Stimulated activated CD8-positive, alpha-beta memory T cell treated with anti-CD3 and anti-CD28 coated beads, Interleukin-7, amount 100 ng/mL, for 24 hours (primary cell): ENCODE measurements at regions not wholly inside any gene's neighbourhood (a gene's known extent, or its start where the extent isn't known, plus 50 kb on each side); places are given as distances from the start of the nearest gene placed in this dataset.

ENCODE experiments used
- DNase-seq: peaks from one replicate; pipeline ENCODE4 v3.0.0-alpha.2; 2020; ENCODE audit warnings: low read depth

DNA sequence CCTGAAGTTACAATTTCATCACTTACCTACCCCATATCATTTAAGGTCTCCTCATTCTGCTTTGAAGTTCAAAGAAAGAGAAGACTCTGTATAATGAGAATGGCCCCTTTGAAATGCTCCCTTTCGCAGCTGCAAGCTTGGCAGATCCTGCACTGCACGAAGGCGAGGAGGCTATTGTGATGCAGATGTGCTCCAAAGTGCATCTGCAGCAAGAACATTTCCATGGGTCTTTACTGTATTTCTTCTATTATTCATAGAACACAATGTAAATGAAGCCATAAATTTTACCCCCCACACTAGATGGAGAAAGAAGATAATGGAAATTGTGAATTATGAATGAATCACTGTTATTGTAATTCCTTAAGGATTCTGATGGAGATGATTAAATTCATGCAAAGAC lies 178.7 kb downstream of the CHD9NB start:
- DNase-seq = no peak

DNA sequence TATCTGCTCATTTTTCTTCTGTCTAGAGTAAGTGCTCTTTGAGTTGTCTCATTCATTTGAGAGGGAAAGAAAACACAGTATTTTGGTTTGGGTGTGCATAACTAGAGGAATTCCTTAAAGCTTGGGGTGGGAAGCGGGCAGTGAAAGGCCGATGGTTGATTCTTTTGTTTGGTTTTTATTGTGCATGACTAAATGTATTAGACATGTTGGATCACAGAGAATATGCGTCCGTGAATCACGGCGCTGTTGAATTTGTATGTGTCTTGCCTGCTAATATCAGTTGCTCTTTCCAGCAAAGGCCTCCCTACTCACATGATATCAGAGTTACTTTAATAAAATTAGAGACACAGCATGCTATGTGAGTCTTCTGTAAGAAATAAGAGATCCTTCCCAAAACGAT lies 180.0 kb downstream of the CHD9NB start:
- DNase-seq = no peak

DNA sequence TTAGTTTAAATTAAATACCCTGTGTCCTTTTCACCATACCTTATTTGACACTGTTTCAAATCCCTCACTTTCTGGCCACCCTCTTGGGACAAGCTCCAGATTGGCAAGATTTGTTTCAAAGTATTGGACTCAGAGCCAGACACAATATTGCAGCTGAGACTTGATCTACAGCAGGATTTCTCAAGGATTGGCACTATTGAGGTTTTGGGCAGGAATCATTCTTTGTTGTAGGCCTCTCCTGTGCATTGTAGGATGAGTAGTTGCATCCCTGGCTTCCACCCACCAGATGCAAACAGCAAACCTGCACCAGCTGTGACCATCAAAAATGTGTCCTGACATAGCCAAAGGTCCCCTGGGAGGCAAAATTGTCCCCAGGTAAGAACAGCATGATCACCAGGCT lies 181.2 kb downstream of the CHD9NB start:
- DNase-seq = no peak

DNA sequence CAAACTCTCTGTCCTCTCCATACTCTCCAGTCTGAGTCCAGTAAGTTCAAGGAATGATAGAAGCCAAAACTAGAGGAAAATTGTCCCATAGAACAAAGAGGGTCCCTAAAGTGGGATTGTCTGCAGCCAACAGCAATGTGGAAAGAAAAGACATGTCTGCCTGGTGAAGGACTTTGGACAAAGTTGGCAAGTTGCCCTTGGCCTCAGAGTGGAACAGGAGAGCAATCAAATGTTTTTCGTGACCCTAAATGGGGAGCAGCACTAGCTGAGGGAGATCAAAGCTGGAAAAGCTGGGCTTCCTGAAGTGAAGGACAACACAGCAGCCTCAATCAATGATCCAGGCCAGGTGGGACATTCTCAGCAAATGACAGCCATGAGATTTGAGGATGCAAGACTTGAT lies 183.5 kb downstream of the CHD9NB start:
- DNase-seq = no peak

DNA sequence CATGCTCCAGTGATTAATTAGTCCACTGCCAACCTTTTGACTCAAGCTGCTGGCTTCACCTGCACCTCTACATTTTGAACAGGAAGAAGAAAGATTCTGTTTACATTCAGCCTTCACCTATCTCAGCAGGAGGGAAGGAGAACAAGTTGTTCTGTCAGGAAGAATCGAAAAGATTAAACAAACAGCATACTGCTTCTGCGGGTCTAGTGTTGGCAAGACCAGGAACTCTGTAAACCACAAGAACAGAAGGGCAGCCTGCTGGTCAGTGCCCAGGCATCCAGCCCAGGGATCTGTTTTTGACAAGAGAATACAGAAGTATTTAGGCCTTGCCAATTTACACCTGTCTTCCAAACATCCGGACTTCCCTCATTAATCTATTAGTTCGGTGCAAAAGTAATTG lies 189.7 kb downstream of the CHD9NB start:
- DNase-seq = no peak

DNA sequence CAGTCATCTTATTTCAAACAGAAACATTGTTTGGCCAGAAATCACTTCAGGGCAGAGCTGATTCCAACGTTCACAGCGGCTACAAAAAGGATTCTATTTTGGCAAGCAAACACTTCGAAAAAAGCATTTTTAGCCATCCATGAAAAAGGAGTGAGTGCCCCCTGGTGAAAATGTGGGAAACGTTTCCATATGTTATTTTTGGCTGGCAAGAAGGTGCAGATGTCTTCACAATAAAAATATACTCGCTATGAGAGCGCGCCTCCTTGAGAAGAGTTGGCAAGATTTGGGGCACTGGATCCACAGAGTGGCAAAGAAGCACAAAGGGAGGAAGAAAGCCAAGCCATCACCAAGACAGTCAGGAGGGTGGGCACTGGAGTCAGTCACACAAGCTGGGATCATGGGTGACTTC lies 191.1 kb downstream of the CHD9NB start:
- DNase-seq = no peak

DNA sequence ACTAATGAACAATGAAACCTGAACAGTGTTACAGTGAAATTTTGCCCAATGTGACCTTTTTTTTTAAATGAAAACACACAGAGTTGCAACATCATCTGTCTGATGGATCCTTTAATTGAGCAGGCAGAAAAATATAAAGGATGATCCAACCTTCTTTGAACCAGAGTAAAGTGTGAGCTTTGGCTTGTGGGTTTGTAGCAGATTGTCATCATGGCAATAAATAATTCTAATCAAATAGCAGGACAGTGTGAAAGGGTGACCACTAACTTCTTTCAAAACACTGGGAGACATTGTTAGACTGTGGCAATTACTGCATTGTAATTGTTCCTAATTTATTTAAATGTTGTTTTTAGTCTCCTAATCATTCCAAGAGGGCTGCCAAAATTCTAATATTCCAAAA lies 197.2 kb downstream of the CHD9NB start:
- no peak for DNase-seq

DNA sequence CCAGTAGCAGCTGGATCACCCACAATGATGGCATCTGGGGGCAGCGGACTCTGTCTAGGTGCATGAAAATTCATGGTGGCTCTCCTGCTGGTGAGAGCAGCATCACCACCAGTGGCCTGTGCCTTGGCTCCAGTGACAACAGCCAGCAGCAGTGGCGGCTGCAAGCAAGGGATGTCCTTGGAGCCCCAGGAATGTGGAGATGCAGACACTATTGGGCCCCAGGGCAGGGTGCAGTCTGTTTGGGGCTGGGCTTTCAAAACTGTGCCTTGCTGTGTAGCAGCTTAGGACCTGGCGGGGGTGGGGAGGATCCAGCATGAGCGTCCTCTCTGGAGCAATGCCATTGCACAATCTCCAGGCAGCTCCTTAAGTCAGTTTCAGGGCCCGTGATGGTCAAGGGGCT lies 199.7 kb downstream of the CHD9NB start:
- no peak for DNase-seq

DNA sequence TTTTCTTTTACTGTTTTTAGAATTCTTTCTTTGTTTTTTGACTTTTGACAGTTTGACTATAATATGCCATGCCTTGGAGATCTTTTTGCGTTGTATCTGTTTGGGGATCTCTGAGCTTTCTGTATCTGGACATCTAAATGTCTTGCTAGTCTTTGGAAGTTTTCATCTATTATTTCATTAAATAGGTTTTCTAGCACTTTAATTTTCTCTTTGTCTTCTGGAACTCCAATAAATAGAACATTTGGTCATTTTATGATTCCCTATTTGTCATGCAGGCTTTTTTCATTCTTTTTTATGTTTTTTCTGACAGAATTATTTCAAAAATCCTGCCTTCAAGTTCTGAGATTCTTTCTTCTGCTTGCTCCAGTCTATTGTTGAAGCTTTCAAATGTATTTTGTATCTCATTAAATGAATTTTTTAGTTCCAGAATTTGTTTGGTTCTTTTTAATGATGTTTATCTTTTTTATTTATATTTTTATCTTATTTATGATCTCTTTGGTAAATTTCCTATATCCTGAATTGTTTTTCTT lies 201.4 kb downstream of the CHD9NB start:
- DNase-seq = no peak

DNA sequence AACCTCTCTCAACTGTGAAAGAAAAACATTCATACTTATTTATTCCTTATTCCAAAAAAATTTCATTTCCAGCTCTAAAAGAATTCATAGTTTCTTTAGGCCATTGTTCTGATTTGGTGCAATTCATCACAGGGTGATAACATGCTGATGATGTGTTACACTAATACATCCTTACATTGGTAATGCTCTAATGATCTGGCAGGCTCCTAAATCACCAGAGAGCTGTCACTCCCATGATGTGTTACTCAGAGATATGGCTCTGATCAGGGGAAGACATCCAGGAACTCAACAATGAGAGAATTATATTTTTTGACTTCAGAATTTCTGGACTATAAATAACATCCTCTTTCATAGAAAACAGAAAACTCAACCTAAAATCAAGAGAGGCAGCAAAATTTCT lies 209.3 kb downstream of the CHD9NB start:
- DNase-seq = no peak

DNA sequence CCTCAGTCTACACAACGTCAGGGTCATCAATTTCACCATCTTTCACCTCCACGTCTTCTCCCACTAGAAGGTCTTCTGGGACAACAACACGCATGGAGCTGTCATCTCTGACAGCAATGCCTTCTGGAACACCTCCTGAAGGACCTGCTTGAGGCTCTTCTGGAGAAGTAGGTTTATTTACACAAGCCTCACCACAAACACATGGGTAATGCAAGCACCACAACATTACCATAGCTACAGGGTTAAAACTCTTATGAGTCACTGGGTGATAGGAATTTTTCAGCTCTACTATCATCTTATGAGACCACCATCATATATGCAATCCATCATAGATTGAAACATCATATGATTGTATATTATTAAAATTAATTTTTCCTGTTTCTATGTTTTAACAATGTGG lies 215.4 kb downstream of the CHD9NB start:
- no peak for DNase-seq

DNA sequence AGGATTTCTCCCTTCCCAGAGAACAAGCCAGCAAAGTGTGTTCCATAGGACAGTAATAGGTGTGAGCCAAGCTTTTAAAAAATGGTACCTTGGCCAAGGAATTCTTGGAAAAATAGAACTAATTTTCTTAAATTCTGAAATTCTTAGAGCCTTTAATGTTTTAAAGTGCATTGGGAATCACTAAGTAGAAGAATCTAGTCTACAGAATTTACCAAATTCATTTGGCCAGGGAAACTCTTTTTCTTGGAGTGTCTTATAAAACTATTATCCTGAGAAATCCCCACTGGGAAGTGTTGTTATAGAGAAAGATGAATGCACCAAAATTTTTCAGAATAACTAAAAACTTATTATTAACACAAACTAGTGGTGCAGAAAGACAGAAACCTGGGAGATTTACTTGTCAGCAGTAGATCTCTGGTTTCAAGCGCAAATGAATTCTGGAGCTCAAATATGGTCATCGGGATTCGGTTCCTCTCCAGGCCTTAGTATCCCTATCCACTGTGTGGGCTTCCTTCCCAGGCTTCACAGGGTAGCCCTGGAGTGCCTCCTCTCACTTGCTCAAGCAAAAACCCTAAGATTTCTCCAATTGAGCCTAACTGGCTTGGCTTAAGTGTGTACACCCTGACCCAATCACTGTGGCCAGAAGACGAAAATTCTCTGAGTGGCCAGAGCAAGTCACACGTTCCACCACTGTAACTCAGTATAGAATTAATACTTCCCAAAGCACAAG lies 217.8 kb downstream of the CHD9NB start:
- DNase-seq = no peak

DNA sequence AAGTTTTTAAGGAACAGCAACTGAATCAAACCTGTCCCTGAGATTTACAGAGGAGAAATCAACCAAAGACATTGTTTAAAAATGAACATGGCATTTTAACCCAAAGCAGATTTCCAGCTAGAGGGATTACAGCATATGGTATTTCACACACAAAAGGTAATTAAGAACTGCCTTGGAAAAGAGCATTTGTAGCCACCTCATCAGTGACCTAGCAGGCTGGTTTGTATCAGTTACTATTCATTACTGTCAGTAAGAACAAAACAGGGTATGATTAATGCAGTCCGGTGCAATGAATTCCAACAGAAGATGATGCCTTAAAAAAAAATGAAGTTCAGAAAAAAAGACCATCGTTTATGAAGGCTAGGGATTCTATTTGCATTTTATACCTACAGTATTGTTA lies 219.9 kb downstream of the CHD9NB start:
- no peak for DNase-seq

DNA sequence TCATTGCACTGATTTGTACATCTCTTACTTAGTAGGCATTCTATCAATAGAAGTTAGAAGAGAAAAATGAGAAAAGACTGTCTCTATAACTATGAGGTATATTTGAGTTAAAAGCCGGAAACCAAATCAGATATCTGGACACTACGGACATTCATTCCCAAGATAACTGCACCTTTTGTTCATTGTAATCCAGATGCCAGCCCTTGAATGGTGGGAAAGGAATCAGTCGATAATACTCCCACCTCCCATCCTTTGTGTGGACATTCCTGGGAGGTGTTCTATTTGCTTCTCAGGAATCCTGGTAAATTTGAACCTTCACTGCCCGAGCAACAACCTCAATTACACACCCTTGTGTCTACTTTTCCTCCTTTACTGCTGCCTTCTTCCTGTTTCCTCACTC lies 225.2 kb downstream of the CHD9NB start:
- no peak for DNase-seq

DNA sequence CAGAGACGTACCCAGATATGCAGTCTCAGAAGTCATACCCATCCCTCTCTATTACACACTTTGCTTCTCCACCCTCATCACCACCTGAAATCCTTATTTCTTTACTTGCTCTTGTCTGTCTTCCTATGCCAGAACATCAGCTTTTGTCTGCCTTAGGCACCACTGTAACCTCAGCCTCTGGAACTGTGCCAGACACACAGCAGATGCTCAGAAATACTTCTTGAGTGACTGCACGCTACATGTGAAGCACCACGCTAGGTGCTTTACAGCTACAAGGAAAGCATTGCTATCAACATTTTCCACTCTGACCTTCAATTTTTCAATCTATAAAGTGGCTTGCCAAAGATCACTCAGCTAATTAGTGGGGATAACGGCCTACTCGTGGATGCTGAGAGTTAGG lies 226.8 kb downstream of the CHD9NB start:
- DNase-seq = no peak

DNA sequence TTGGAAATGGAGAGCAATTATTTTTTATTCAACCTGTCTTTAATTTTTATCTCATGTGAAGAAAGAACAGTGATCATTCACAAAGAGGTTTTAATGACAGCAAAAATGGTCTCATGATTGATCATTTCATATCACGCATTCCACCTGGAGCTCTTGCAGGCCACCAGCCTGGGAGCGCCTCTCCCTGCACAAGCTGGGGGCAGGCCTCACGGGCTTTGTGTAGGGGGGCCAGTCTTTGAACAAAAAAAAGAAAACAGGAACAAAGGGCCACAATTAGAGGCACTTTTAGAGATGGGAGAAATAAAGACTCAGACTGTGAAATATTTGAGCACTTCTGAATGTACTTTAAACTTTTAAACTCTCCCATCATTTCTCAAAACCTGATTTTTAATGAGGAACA lies 232.9 kb downstream of the CHD9NB start:
- DNase-seq = no peak

DNA sequence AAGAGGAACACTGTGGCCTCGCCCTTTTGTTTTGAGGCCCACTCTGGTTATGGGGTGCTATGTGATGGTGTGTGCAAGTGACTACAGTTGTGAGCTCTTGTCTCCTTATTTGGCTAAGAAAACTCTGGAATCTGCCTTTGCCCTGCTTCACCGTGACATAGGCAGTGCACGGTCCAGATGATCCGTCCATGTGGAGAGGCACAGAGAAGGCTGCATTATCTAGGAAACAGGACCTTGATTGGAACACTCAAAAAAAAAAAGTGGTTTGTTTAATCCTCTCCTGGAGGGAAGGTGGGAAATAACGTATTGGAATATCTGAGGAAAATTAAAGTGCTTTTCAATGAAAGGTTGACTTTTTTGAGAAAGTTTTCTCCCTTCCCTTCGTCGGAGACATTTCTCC lies 233.3 kb downstream of the CHD9NB start:
- DNase-seq = no peak

DNA sequence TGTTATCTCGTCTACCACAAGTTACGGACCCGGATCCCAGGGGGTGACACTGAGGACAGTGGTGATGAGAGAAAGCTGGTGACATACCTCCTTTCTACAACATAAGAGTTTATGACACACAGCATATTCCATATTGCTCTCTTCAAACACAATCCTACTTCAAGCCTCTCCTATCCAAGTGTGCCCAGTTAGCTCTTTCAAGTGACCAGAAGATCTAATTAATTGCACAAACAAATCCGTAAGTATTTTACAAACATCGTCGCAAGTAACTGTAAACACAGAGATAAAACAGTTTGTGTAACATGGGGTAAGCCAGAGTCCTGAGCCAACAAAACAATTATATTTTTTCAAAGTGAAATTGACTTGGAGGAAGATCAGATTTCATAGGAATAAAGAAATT lies 235.0 kb downstream of the CHD9NB start:
- DNase-seq = no peak

DNA sequence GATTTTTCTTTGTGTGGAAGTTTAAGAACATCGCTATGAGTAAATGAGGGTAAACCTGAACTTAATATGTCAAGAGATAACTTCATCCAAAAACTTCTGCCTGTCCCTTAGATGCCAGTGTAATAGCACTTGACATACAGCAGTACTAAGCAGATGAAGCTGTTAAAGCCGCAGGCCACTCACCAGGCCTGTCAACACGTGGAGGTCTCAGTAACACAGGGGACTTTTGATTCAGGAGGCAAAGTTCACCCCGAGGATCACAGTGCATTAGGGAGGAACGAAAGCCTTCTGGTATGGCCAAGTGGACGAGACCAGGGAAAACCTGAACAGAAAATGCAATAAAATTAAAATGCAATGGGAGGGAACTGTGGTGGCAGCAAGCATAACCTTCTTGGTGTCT lies 235.7 kb downstream of the CHD9NB start:
- no peak for DNase-seq

DNA sequence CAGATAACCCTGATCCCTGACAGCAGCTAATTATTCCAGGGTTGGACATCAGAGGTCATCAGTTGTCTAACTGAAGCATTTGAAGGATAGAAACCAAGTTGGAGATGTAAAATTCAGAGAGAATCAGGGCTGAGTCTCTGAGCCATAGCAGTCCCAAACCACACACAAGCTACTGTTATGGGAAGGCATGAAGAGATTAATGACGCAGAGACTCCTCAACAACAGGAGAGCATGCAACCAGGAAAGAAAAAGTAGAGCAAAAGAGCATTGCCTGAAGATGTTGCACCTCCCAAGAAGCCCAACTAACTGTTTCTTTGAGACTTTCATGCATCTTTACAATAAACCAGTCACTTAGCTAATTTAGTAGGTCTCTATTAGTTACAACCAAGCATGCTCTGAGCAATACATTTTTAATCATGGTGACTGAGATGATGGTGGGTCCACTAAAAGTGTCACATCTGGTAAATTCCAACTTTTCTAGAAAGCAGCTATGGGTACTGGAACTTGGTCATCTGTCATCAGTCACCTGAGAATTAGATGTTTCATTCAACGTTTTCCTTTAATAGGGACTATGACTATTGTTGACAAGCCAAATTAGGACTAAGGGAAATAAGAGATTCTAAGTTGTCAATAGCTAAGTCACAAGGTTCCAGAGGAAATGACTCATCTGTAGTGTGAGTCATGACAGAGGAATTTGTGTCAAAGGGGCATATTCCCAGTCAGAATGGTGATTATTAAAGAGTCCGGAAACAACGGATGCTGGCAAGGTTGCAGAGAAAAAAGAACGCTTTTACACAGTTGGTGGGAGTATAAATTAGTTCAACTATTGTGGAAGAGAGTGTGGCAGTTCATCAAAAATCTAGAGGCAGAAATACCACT lies 239.8 kb downstream of the CHD9NB start:
- no peak for DNase-seq

DNA sequence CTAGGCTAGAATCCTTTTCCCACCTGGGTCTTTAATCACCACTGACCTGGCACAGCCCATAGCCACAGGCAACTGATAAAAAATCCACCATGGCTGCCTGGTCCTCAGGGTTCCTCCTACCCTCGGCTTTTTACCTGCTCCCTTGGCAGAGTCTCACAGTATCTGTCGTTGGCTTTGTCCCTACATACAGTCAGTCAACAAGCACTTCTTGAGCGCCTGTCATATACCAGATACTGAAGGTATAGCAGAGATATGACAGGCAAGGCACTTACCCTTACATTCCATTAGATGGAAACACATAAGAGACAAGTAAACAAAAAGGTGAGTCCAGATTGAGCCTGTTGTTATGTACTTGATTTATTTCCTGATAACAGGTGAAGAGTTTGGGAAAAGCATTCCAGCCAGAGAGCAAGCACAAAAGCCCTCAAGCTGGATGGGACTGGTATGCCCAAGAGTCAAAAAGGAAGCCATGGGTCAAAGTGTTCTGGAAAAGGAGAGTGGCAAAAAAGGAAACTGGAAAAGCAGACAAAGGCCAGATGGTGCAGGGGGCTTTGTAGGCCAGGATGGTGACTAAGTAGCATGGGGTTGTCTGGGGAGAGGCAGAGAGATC lies 247.0 kb downstream of the CHD9NB start:
- DNase-seq = no peak

DNA sequence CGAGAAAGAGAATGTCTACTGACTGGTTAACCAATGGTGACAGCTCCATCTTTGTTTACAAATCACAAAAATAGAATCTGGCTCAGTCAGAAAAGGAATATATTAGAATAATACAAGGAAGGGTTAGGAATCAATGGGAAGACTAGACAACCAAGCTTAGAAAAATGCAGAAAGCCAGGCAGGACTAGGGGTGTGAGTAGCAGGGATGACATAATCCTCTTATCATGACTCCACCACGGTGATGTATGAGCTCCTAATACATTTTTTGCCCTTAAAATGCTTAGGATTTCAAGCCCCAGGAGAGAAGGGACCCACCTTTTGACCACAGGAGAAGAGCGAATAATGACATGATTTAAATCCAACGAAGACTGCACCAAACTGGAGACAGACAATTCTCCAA lies 252.3 kb downstream of the CHD9NB start:
- DNase-seq = no peak

DNA sequence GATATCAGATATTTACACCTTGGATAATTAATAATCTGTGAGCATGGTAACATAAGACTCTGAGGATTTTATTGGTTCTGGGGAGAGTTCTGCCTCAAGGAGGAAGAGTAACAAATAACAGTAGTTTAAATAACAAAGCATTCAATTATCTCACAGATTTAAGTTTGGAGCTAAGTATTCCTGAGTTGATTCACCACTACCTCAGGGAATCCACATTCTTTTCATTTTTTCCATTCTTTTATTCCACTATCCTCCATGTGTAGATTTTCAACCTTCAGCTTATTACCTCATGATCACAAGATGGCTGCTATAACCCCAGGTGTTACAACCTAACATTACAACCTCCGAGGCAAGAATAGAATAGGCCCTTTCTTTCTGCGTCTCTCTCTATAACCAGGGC lies 252.2 kb upstream of the TOX3 start:
- no peak for DNase-seq
